Caki2 (cell line): ENCODE measurements at regions not wholly inside any gene's neighbourhood (a gene's known extent, or its start where the extent isn't known, plus 50 kb on each side); places are given as distances from the start of the nearest gene placed in this dataset.
"Not testable (repeated sequence)": the region's sequence is repeated elsewhere in the genome, so short reads cannot be mapped to it uniquely, and the experiment has no call there.

ENCODE experiments used
- DNase-seq: peaks from one replicate; pipeline ENCODE4 v3.0.0-alpha.2; 2015; ENCODE audit warnings: low read depth
- in situ Hi-C: cut with HindIII; loops from 2 replicates; pipeline ENCODE4 v1.10.0; 2016; ENCODE audit warnings: low sequenced_read_pairs, low pct_unique_long_range_greater_than_20kb, mixed read lengths

DNA sequence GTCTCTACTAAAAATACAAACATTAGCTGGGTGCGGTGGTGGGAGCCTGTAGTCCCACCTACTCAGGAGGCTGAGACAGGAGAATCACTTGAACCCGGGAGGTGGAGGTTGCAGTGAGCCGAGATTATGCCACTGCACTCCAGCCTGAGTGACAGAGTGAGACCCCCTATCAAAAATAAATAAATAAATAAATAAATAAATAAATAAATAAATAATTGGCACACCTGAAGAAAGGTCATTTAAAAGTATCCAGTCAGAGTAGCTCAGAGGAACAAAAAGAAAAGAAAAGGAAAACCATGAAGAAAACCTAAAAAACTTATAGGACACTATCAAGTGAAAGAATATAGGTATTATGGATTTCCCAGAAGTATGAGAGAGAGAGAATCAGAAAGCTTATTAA lies 330.1 kb upstream of the AR start:
- in situ Hi-C loops, DNase-seq: not testable (repeated sequence)

- DNase-seq = no peak
- in situ Hi-C loops = no loop called here
Measured at GRCh38 chrX:67207912-67208311, 335.9 kb upstream of the AR start.

DNA sequence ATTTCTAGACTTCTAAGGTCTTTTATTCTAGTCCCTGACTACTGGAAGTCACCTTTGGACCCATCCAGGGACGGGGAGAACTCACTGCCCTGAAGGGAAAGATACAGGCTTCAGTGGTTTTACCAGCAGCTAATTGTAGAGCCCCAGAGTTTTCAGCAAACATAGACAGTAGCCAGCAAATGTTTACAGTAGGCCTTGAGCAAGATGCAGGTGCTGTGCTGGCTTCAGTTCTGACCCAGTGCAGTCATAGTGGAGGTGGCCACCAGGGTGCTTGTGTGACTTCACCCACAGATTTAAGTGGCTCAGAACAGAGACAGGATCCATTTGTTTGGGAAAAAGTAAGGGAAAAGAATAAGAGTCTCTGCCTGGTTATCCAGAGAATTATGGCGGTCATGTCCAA lies 384.4 kb upstream of the AR start:
- in situ Hi-C loops = no loop called here
- no peak for DNase-seq

GRCh38 chrX:67114635-67115034 lies 429.2 kb upstream of the AR start:
- no peak for DNase-seq
- in situ Hi-C loops = no loop called here

- DNase-seq = no peak
- in situ Hi-C loops = no loop called here
Measured at GRCh38 chrX:67105758-67106116, 438.1 kb upstream of the AR start.

DNA sequence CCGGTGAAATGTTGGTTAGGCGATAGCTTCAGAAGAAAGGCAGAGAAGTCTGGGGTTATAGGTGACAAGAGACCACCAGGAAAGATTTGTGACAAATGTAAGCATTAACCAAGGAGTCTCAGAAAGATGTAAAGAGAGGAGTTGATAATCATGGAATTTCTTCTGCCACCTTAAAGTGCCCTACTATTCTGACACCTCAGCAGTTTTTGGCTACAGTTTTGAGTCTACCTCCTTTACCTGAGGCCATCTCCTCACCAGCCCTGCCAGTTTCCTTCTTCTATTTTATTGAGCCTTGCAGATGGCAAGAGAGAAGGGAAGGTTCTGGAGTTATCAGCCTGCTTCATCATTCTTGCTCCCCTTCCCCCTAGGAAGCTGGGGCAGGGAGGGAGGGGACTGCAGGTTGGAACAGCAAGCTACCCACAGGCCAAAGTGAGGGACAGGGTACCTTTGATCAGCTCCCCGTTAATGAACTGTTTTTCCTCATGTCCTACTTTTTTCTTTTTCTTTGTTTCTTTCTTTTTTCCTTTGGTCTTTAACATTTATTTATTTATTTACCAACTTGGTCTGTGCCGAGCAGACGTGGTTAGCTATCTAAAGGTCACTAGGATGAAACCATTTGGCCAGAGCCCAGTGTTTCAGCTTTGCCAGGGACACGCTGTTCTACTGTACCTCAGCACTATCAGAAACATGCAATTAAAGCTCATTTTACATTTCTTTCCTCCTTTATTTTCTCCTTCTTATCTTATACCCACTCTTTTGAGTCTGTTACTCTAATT lies 438.7 kb upstream of the AR start:
- in situ Hi-C loops = no loop called here

DNA sequence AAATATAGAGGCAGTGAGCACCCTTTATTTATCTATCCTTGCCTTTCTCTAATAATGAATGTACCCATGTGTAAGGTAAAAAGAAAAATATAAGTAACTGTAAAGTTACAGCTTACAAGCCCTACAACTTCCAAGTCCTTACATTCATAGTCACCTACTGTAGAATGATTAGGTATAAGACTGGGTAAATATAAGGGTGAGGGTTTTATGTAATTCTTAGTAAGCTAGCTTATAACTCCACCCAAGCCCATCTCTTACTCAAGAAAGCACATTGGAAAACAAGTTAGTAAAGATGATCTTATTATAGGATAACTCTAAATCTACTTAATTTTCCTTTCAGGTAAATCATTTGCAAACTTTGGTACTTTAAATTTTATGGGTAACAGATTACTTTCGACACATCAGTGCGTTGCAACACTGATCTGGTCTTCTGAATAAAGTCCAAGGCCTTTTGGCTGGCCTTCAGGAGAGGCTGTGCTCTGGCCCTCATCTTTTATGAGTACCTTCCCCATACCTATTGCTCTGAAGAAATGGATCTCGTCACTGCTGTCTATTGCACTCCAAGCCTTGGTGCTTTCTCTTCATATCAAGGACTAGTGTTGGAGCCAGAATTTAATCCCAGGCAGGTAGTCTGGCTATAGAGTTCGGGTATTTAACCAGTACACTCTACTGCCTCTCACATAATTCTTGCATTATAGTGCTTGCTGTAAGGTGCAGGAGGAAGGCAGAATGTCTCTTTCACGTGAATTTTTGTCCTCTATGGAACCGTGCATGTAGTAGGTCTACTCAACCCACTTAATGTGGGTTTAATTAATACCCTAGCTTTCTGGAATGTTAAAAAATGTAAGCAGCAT lies 443.6 kb upstream of the AR start:
- in situ Hi-C loops = no loop called here
- DNase-seq = no peak

More for the DNA sequence above, 438.7 kb upstream of the AR start:
- DNase-seq = no peak

- in situ Hi-C loops = no loop called here
- no peak for DNase-seq
Measured at GRCh38 chrX:67094061-67094460, 449.8 kb upstream of the AR start.

- no peak for DNase-seq
- in situ Hi-C loops = no loop called here
Measured at GRCh38 chrX:67050760-67051159, 411.9 kb upstream of the EDA2R start.

GRCh38 chrX:67044866-67045265 lies 406.0 kb upstream of the EDA2R start:
- in situ Hi-C loops = no loop called here

GRCh38 chrX:67044029-67044653 lies 405.3 kb upstream of the EDA2R start:
- DNase-seq = no peak
- in situ Hi-C loops = no loop called here

More at GRCh38 chrX:67044866-67045265, 406.0 kb upstream of the EDA2R start:
- no peak for DNase-seq

DNA sequence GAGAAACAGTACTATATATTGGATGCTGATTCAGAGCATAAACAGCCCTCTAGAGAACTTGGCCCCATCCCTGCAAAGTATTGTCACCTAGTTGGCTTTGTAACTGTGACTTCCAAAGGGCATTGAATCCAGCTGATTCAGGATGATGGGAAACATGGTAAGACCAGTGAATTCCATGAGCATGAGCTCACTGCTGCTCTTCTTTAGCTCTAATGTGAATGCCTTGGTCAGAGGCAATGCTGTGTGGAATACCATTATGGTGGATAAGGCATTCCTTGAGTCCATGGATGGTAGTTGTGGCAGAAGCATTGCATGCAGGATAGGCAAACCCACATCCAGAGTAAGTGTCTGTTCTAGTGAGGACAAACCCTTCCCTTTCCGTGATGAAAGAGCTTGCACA lies 365.6 kb upstream of the EDA2R start:
- DNase-seq = no peak
- in situ Hi-C loops = no loop called here

DNA sequence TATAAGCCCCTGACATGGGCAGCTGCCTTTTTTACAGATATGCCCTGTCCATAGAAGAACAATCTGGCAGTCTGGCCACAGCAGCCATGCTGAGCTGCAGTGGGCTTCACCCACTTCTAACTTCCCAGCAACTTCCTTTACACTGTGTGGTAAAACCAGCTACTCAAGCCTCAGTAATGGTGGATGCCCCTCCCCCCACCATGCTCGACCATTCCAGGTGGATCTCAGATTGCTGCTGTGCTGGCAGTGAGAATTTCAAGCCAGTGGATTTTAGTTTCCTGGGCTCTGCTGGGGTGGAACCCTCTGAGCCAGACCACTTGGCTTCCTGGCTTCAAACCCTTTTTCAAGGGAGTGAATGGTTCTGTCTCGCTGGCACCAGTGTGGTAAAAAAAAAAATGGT lies 355.9 kb upstream of the EDA2R start:
- in situ Hi-C loops = no loop called here
- DNase-seq = no peak

GRCh38 chrX:66992077-66992476 lies 353.2 kb upstream of the EDA2R start:
- DNase-seq, in situ Hi-C loops: not testable (repeated sequence)

DNA sequence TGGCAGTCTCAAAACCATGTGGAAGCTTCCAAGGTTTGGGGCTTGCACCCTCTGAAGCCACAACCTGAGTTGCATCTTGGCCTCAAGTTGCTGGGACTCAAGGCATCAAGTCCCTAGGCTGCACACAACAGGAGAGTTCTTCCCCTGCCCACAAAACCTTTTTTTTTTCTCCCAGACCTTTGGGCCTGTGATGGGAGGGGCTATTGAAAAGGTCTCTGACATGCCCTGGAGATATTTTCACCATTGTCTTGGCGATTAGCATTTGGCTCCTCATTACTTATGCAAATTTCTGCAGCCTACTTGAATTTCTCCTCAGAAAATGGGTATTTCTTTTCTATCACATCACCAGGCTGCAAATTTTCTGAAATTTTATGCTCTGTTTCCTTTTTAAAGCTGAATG lies 349.5 kb upstream of the EDA2R start:
- in situ Hi-C loops = no loop called here

GRCh38 chrX:66961665-66962064 lies 322.8 kb upstream of the EDA2R start:
- DNase-seq = no peak
- in situ Hi-C loops = no loop called here

More for the DNA sequence above, 349.5 kb upstream of the EDA2R start:
- DNase-seq = no peak

- no peak for DNase-seq
- in situ Hi-C loops = no loop called here
Measured at GRCh38 chrX:66931713-66932112, 292.8 kb upstream of the EDA2R start.

GRCh38 chrX:66930516-66930915 lies 291.6 kb upstream of the EDA2R start:
- in situ Hi-C loops, DNase-seq: not testable (repeated sequence)

DNA sequence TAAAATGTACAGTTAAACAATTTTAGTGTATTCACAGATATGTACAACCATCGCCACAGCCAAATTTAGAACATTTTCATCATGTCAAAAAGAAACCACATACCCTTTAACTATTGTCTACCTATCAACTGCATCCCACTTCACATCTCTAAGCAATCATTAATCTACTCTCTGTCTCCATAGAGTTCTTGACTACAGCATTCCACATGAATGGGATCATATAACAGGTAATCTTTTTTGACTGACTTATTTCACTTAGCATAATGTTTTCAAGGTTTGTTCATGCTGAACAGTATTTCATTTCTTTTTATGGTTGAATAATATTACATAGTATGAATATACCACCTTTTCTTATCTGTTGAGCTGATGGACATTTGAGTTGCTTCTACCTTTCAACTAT lies 281.4 kb upstream of the EDA2R start:
- in situ Hi-C loops = no loop called here
- peak; percentile 22 for DNase-seq
